ENCODE measurements at regions not wholly inside any gene's neighbourhood (a gene's known extent, or its start where the extent isn't known, plus 50 kb on each side); places are given as distances from the start of the nearest gene placed in this dataset.

GRCh38 chr7:77475181-77475580, 59.0 kb upstream of the GSAP start:
- ChIA-PET POLR2A (interaction anchor here in 1 of 2 donors (0.6 kb wide), 1 partner anchor 311 kb away, joined by 3 read pairs; no protein-coding TSS in a partner anchor), CTCF (no interaction called here)
- Histone ChIP-seq H3K4me1 (ENCODE audit: control insufficient read depth in 1 of 2, extremely low read depth in 1 of 2, insufficient read depth in 2 of 2, low read length in 2 of 2) (no peaks in the 10 kb centered on the region), H3K4me3 (ENCODE audit: control insufficient read depth in 1 of 2, extremely low read depth in 1 of 2, low read length in 1 of 2) (no peak overlapping the region), H3K27me3 (replicated peaks in 1 of 2; ENCODE audit: control insufficient read depth in 2 of 2, extremely low read depth in 1 of 2, insufficient read depth in 2 of 2, low read length in 1 of 2) (no peaks in the 10 kb centered on the region), H3K9me3 (no peaks in the 10 kb centered on the region), H3K27ac (ENCODE audit: low read length) (no peak overlapping the region), H3K36me3 (ENCODE audit: control insufficient read depth in 2 of 2, extremely low read depth in 1 of 2, insufficient read depth in 1 of 2, low read length in 1 of 2) (no peaks in the 10 kb centered on the region)
- Mint-ChIP-seq H3K36me3 (no peaks in the 10 kb centered on the region), H3K27me3 (no peaks in the 10 kb centered on the region), H3K27ac (no peak overlapping the region), H3K9me3 (no peaks in the 10 kb centered on the region), H3K4me3 (no peak overlapping the region), H3K4me1 (peaks cover 0 to 2% (median 0%) of the 10 kb centered on the region in 3 donors)
- no peak for DNase-seq
- no peak for ATAC-seq (replicated peaks in 1 of 4)

GRCh38 chr7:77474756-77475155, 58.6 kb upstream of the GSAP start:
- Histone ChIP-seq H3K36me3 (ENCODE audit: control insufficient read depth in 2 of 2, extremely low read depth in 1 of 2, insufficient read depth in 1 of 2, low read length in 1 of 2) (no peaks in the 10 kb centered on the region), H3K4me1 (ENCODE audit: control insufficient read depth in 1 of 2, extremely low read depth in 1 of 2, insufficient read depth in 2 of 2, low read length in 2 of 2) (no peaks in the 10 kb centered on the region), H3K9me3 (no peaks in the 10 kb centered on the region), H3K27ac (ENCODE audit: low read length) (no peak overlapping the region), H3K27me3 (replicated peaks in 1 of 2; ENCODE audit: control insufficient read depth in 2 of 2, extremely low read depth in 1 of 2, insufficient read depth in 2 of 2, low read length in 1 of 2) (no peaks in the 10 kb centered on the region), H3K4me3 (ENCODE audit: control insufficient read depth in 1 of 2, extremely low read depth in 1 of 2, low read length in 1 of 2) (no peak overlapping the region)
- ChIA-PET POLR2A (interaction anchor here (0.6 kb wide), 2 partner anchors 25 to 311 kb away, joined by 3 read pairs; no protein-coding TSS in a partner anchor), CTCF (interaction anchor here in 1 of 2 donors (1.6 kb wide), 1 partner anchor 11 kb away, joined by 3 read pairs; no protein-coding TSS in a partner anchor)
- no peak overlapping the region for H3K27ac Mint-ChIP-seq
- DNase-seq (no peak), ATAC-seq (replicated peaks in 1 of 4) (no peak)
- H3K9me3 Mint-ChIP-seq: no peaks in the 10 kb centered on the region
- no peak overlapping the region for H3K4me3 Mint-ChIP-seq
- H3K36me3 Mint-ChIP-seq: no peaks in the 10 kb centered on the region
- peaks cover 0 to 2% (median 0%) of the 10 kb centered on the region in 3 donors for H3K4me1 Mint-ChIP-seq
- H3K27me3 Mint-ChIP-seq: no peaks in the 10 kb centered on the region
- 100% methylated on average over 1 of the region's 3 CpGs for WGBS (ENCODE audit: insufficient coverage)

- H3K36me3 ChIP-seq (ENCODE audit: control insufficient read depth in 2 of 2, extremely low read depth in 1 of 2, insufficient read depth in 1 of 2, low read length in 1 of 2): no peaks in the 10 kb centered on the region
- ATAC-seq (replicated peaks in 1 of 4) (no peak), DNase-seq (no peak)
- ChIA-PET POLR2A (interaction anchor here in 1 of 2 donors (0.6 kb wide), 1 partner anchor 144 kb away, joined by 5 read pairs; no protein-coding TSS in a partner anchor), CTCF (interaction anchor here (0.6 to 1.6 kb wide), 2 partner anchors 12 to 29 kb away, joined by 3 to 4 read pairs; no protein-coding TSS in a partner anchor)
- H3K9me3 ChIP-seq: no peaks in the 10 kb centered on the region
- peaks cover 0 to 2% (median 0%) of the 10 kb centered on the region in 3 donors for H3K4me1 Mint-ChIP-seq
- no peak overlapping the region for H3K27ac Mint-ChIP-seq
- 81% methylated on average over 4 of the region's 8 CpGs for WGBS (ENCODE audit: insufficient coverage)
- no peaks in the 10 kb centered on the region for H3K4me1 ChIP-seq (ENCODE audit: control insufficient read depth in 1 of 2, extremely low read depth in 1 of 2, insufficient read depth in 2 of 2, low read length in 2 of 2)
- H3K4me3 ChIP-seq (ENCODE audit: control insufficient read depth in 1 of 2, extremely low read depth in 1 of 2, low read length in 1 of 2): no peak overlapping the region
- no peak overlapping the region for H3K27ac ChIP-seq (ENCODE audit: low read length)
- H3K27me3 Mint-ChIP-seq: no peaks in the 10 kb centered on the region
- peaks cover 3% of the 10 kb centered on the region for H3K36me3 Mint-ChIP-seq
- H3K27me3 ChIP-seq (replicated peaks in 1 of 2; ENCODE audit: control insufficient read depth in 2 of 2, extremely low read depth in 1 of 2, insufficient read depth in 2 of 2, low read length in 1 of 2): no peaks in the 10 kb centered on the region
- peaks cover 2 to 7% (median 5%) of the 10 kb centered on the region in 3 donors for H3K9me3 Mint-ChIP-seq
- no peak overlapping the region for H3K4me3 Mint-ChIP-seq
Observed at GRCh38 chr7:77473229-77474005, 57.3 kb upstream of the GSAP start.

- no peak for ATAC-seq (replicated peaks in 1 of 4)
- Histone ChIP-seq H3K27ac (ENCODE audit: low read length) (no peak overlapping the region), H3K9me3 (no peaks in the 10 kb centered on the region)
Observed at GRCh38 chr7:77469927-77470326, 53.8 kb upstream of the GSAP start.

GRCh38 chr7:77467408-77467807, 51.3 kb upstream of the GSAP start:
- CTCF ChIA-PET: no interaction called here
- Histone ChIP-seq H3K4me3 (ENCODE audit: control insufficient read depth in 1 of 2, extremely low read depth in 1 of 2, low read length in 1 of 2) (no peak overlapping the region), H3K27ac (ENCODE audit: low read length) (no peak overlapping the region), H3K9me3 (no peaks in the 10 kb centered on the region), H3K27me3 (replicated peaks in 1 of 2; ENCODE audit: control insufficient read depth in 2 of 2, extremely low read depth in 1 of 2, insufficient read depth in 2 of 2, low read length in 1 of 2) (no peaks in the 10 kb centered on the region), H3K4me1 (ENCODE audit: control insufficient read depth in 1 of 2, extremely low read depth in 1 of 2, insufficient read depth in 2 of 2, low read length in 2 of 2) (no peaks in the 10 kb centered on the region), H3K36me3 (ENCODE audit: control insufficient read depth in 2 of 2, extremely low read depth in 1 of 2, insufficient read depth in 1 of 2, low read length in 1 of 2) (no peaks in the 10 kb centered on the region)
- peaks cover 3% of the 10 kb centered on the region for H3K36me3 Mint-ChIP-seq
- H3K4me1 Mint-ChIP-seq: no peaks in the 10 kb centered on the region
- H3K9me3 Mint-ChIP-seq: peaks cover 2 to 7% (median 5%) of the 10 kb centered on the region in 3 donors
- H3K27ac Mint-ChIP-seq: no peak overlapping the region
- ATAC-seq (replicated peaks in 1 of 4) (no peak), DNase-seq (peak in 1 of 35 experiments; percentile 3)
- 97% methylated on average over 3 of the region's 3 CpGs for WGBS (ENCODE audit: insufficient coverage)
- H3K4me3 Mint-ChIP-seq: no peak overlapping the region
- no peaks in the 10 kb centered on the region for H3K27me3 Mint-ChIP-seq
- POLR2A ChIA-PET: no interaction called here

More at GRCh38 chr7:77469927-77470326, 53.8 kb upstream of the GSAP start:
- no CpG with 5 or more reads among the region's 1 CpG for WGBS (ENCODE audit: insufficient coverage)
- no peak overlapping the region for H3K27ac Mint-ChIP-seq
- no peaks in the 10 kb centered on the region for H3K36me3 ChIP-seq (ENCODE audit: control insufficient read depth in 2 of 2, extremely low read depth in 1 of 2, insufficient read depth in 1 of 2, low read length in 1 of 2)
- H3K9me3 Mint-ChIP-seq: peaks cover 2 to 7% (median 5%) of the 10 kb centered on the region in 3 donors
- no peak for DNase-seq
- ChIA-PET POLR2A (no interaction called here), CTCF (no interaction called here)
- H3K4me3 ChIP-seq (ENCODE audit: control insufficient read depth in 1 of 2, extremely low read depth in 1 of 2, low read length in 1 of 2): no peak overlapping the region
- H3K4me1 ChIP-seq (ENCODE audit: control insufficient read depth in 1 of 2, extremely low read depth in 1 of 2, insufficient read depth in 2 of 2, low read length in 2 of 2): no peaks in the 10 kb centered on the region
- peaks cover 0 to under 1% (median 0%) of the 10 kb centered on the region in 3 donors for H3K4me1 Mint-ChIP-seq
- H3K4me3 Mint-ChIP-seq: no peak overlapping the region
- no peaks in the 10 kb centered on the region for H3K27me3 ChIP-seq (replicated peaks in 1 of 2; ENCODE audit: control insufficient read depth in 2 of 2, extremely low read depth in 1 of 2, insufficient read depth in 2 of 2, low read length in 1 of 2)
- H3K27me3 Mint-ChIP-seq: no peaks in the 10 kb centered on the region
- peaks cover 3% of the 10 kb centered on the region for H3K36me3 Mint-ChIP-seq

GRCh38 chr7:77466450-77466849, 50.3 kb upstream of the GSAP start:
- no peaks in the 10 kb centered on the region for H3K36me3 ChIP-seq (ENCODE audit: control insufficient read depth in 2 of 2, extremely low read depth in 1 of 2, insufficient read depth in 1 of 2, low read length in 1 of 2)
- ChIA-PET POLR2A (no interaction called here), CTCF (interaction anchor here in 1 of 2 donors (0.6 kb wide), 1 partner anchor 29 kb away, joined by 3 read pairs; no protein-coding TSS in a partner anchor)
- no peaks in the 10 kb centered on the region for H3K27me3 ChIP-seq (replicated peaks in 1 of 2; ENCODE audit: control insufficient read depth in 2 of 2, extremely low read depth in 1 of 2, insufficient read depth in 2 of 2, low read length in 1 of 2)
- no peak overlapping the region for H3K27ac ChIP-seq (ENCODE audit: low read length)
- Mint-ChIP-seq H3K4me1 (peaks cover 0 to 6% (median 0%) of the 10 kb centered on the region in 3 donors), H3K4me3 (no peak overlapping the region), H3K27me3 (no peaks in the 10 kb centered on the region), H3K27ac (no peak overlapping the region), H3K36me3 (peaks cover 3% of the 10 kb centered on the region), H3K9me3 (peaks cover 2 to 7% (median 5%) of the 10 kb centered on the region in 3 donors)
- no peaks in the 10 kb centered on the region for H3K4me1 ChIP-seq (ENCODE audit: control insufficient read depth in 1 of 2, extremely low read depth in 1 of 2, insufficient read depth in 2 of 2, low read length in 2 of 2)
- no peaks in the 10 kb centered on the region for H3K9me3 ChIP-seq
- DNase-seq: no peak
- no CpG with 5 or more reads among the region's 1 CpG for WGBS (ENCODE audit: insufficient coverage)
- ATAC-seq (replicated peaks in 1 of 4): no peak
- no peak overlapping the region for H3K4me3 ChIP-seq (ENCODE audit: control insufficient read depth in 1 of 2, extremely low read depth in 1 of 2, low read length in 1 of 2)

Data from T-cell (primary cell).